ENCODE measurements at regions not wholly inside any gene's neighbourhood (a gene's known extent, or its start where the extent isn't known, plus 50 kb on each side); places are given as distances from the start of the nearest gene placed in this dataset.
"Not testable (repeated sequence)": the region's sequence is repeated elsewhere in the genome, so short reads cannot be mapped to it uniquely, and the experiment has no call there.

GRCh38 chr4:152193059-152193458, 342.8 kb downstream of the FBXW7 start:
- DNase-seq (ENCODE audit: low spot score): no peak

DNA sequence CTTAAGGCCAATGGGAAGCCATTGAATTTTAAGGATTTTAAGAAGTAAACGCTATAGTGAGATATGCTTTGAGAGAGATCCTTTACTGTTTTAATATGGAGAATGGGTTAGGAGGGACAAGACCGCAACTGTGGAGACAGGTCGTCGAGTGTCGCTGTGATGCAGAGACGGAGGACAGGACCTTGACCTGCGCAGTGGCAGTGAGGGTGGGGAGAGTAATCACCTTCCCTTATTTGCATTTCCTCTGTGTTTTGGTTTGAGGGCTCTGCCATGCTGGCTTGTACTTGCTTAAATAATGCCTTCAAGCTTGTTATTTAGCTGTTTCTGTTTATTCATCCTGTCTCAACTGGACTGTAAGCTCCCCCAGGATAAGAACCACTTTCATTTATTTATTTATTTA, 345.0 kb downstream of the FBXW7 start:
- no peak for DNase-seq (ENCODE audit: low spot score)

DNA sequence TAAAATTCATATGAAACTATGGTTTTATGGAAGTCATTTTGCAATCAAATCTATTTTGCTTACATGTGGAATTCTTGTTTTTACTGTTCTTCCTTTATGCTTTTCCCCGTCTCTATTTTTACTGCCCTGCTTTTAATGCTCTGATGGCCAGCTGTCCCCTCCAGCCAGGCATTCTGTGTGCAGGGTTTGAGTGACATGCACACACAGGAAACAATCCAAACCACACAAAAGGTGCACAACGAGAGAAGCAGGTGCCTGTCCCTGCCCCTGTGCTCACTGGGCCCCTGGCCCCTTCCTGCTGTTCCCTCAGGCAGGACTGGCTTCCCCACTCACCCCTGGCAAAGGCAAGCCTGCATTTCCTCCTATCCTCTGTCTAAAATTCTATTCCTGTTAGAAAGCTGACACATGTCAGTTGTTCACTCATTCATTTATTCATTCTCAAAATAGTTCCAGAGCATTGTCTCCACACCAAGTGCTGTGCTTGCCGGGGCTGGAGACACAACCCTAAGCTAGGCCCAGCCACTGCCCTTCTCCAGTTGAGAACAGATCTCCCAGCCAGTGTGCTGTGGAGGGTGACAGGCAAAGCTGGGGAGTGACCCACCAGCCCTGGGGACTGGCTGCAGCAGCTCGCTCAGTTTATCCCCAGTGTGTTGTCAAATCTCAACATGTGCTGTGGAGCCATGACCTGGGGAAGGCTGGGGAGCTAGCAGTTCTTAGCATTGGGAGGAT, 346.3 kb downstream of the FBXW7 start:
- no peak for DNase-seq (ENCODE audit: low spot score)

DNA sequence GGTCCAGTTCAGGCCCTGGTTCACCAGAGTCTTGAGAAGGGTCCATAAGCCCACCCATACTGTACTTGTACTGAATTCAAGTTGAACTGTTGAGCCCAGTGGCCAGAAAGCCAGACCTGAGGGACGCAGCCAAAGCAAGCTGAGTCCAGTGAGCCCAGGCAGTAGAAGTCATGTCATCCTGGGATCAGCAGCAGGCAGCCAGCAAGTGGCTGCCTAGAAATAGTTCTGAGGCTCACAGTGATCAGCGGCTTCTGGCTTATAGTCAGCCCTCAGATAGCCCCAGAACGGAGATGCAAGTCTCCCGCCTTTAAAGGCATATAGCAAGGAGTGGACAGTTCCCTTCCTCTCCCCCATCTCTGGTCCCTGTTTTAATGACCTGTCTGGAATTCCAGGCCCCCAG, 347.1 kb downstream of the FBXW7 start:
- no peak for DNase-seq (ENCODE audit: low spot score)

DNA sequence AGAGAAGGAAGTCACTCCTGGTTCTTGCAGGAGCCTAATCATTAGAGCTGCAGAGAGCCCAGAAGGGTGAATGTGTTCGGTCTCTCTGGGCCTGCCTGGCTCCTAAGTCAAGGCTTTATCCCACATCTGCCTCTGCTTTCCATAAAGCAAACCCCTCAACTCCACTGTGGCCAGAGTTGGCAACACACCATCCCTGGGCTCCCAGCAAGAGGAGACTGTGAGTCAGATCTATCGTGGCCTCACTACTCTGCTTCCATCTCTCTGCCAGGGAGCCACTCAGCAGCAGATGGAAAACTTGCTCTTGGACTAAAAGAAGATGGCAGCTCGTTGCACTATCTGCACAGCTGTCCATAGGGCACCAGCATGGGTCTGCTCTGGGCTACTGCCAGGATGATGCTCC, 348.2 kb downstream of the FBXW7 start:
- DNase-seq (ENCODE audit: low spot score): no peak

DNA sequence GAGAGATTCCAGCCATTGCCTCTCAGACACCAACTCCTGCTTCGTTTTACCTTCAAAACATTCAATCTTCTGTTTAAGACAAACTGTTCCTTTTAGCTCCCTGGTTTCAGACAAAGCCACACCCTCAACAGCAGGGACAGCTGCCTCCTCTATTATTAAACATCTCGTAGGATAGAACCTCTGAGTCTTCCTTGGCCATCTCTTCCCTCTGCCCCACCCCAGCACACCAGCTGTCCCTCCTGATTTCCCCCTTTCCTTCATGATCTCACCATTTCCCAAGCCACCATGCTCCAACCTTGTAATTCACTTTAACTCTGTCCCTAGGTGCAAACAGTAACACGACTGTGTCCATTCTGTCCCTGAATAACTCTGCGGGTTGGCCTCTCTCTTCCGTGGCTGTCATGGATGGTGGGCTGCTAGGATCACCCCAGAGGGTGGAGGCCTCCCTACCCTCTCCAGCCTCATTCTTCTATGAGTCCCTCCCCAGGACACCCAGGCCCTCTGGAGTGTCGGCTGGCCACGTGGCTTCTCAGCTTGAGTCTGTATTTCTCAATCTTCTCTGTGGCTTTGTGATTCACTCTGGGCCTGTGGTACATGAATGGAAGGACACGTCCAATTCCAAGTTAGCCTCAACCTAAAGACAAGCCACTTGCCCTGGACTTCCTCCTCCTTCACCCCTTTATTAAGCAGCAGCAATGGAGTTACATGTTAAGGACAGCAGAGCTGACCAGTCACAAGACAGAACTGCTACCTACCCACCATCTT, 349.9 kb downstream of the FBXW7 start:
- no peak for DNase-seq (ENCODE audit: low spot score)

GRCh38 chr4:152181150-152181549, 354.7 kb downstream of the FBXW7 start:
- no peak for DNase-seq (ENCODE audit: low spot score)

DNA sequence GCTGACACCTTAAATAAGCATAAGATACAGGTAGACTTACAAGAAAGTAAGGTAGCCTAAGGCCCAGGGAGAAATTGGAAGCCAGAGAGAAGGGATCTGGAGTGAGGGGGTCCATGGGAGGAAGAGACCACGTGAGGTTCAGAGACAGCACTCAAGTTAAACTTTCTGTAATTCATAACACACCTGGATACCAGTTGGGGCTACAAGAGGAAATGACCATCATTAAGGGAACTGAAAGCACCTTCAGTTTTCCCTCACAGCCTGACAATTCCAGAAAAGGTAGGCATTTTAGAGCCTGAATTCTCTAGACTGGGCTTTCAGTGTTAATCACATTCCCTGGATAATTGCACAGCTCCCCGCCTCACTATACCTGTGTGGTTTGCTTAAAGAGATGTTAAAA, 355.5 kb downstream of the FBXW7 start:
- DNase-seq (ENCODE audit: low spot score): no peak

GRCh38 chr4:152177538-152177937, 358.4 kb downstream of the FBXW7 start:
- not testable (repeated sequence) for DNase-seq (ENCODE audit: low spot score)

- no peak for DNase-seq (ENCODE audit: low spot score)
Measured at GRCh38 chr4:152176627-152177214, 359.2 kb downstream of the FBXW7 start.

- no peak for DNase-seq (ENCODE audit: low spot score)
Measured at GRCh38 chr4:152175586-152175985, 360.3 kb downstream of the FBXW7 start.

GRCh38 chr4:152172146-152172545, 363.7 kb downstream of the FBXW7 start:
- DNase-seq (ENCODE audit: low spot score): peak; percentile 34

DNA sequence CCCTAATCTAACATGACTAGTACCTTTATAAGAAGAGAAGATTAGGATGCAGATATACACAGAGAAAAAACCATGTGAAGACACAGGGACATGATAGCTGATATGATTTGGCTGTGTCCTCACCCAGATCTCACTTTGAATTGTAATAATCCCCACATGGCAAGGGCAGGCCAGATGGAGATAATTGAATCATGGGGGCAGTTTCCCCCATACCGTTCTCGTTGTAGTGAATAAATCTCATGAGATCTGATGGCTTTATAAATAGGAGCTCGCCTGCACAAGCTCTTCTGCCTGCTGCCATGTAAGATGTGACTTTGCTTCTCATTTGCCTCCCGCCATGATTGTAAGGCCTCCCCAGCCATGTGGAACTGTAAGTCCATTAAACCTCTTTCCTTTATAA, 364.3 kb downstream of the FBXW7 start:
- DNase-seq (ENCODE audit: low spot score): no peak

GRCh38 chr4:152169683-152170082, 366.2 kb downstream of the FBXW7 start:
- no peak for DNase-seq (ENCODE audit: low spot score)

DNA sequence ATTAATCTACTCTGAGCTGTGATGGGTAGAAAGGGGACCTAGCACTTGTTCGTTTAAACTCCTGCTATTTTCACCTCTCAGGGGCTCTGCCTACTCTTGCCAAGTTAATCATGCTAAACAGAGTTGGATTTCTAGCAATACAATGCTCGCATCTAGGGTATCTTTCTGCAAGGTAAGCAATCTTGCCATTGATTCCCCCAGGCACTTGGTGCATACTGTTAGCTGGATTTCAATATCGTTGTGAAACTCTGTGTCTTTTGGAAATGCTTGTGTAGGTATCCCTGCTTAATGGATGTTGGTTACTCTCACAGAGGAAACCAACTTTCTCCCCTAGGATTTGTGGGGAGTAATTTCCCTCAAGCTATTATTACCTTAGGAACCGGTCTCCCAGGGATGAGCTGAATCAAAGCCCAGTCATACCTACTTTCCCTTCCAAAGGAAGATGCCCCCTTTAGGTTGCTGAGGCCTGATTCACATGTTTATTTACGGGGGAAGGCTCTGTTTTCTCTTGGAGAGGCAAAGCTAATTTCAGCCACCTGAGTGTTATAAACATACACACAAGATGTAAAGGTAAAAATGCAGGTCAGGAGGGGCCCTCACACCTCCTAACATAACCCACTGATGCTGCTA, 366.8 kb downstream of the FBXW7 start:
- no peak for DNase-seq (ENCODE audit: low spot score)

DNA sequence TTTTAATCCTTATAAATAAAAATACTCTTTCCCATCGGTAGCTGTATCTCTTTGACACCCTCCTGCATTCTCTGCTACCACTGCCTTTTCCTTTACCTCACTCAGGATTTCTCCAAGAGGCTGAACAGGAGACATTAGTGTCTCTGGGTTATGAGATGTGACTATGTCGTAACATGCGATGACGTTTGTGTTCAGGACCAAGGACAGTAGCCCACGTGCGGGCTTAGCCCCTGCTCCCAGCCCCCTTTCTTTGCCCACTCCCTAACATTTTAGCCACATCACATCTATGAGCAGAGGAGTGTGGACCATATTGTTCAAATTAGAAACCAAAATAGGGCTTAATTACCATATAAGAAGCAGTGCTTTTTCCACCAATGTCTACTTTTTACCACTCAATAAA, 369.3 kb downstream of the FBXW7 start:
- DNase-seq (ENCODE audit: low spot score): no peak

- no peak for DNase-seq (ENCODE audit: low spot score)
Measured at GRCh38 chr4:152165846-152166245, 370.0 kb downstream of the FBXW7 start.

DNA sequence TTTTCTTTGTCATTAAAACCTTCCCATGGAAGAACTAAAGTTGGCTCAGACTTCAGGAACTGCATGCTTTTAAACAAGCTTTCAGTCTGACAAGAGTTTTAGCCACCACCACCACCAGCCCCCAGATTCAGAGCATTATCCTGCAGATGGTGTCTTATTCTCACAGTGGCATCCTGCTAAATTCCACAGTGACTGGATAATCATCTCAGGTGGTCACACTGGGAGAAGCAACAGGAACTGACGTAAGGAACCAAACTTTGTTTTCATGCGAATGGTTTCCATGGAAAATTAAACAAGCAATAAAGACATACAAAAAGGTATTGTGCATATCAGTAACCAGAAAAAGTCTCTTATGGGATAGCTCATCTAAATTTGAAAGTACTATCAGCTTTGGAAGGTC, 370.7 kb downstream of the FBXW7 start:
- no peak for DNase-seq (ENCODE audit: low spot score)

- no peak for DNase-seq (ENCODE audit: low spot score)
Measured at GRCh38 chr4:152164561-152164960, 371.3 kb downstream of the FBXW7 start.

DNA sequence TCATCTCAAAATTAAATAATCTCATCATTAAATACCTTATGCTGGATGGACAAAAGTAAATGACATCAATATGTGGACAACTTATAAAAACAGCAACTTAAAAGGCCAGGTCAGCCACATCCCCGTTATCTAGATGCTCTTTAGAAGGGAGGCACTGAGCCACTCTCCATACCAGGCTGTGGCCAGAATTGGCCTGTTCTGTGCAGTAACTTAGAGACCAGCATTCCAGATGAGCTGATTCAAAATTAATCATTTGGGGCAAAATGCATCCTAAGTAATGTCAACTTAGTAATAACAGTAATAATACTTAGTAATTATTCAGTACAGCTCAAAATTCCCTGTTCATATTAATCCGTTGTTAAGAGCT, 373.6 kb downstream of the FBXW7 start:
- no peak for DNase-seq (ENCODE audit: low spot score)

DNA sequence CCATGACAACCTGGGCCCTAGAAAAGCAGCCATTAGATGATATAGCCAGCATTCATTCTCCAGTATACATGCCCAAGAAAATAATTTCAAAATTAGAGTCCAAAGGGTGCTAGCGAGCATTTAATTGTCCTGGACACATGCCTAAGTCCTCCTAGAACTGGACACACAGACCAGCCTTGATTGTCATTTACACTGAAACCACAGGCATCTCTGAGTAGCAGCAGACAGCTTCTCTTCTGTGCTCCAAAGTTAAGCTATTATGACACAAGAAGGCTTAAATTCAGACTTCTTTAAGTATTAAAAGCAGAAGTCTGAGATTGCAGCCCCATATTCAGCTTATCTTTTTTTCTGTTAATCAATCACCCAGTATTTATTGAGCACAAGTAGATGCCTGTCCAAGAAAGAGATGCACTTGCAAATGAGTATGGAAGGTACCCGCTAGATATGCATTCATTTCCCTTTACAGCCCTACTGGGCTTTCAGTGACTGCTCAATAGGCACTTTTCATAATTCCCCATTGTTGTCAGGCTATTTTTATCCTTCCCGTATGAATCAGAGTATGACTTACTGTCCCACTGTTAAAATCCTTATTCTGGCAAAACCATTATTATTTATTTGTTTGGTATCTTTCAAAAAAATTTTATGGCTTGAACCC, 374.1 kb downstream of the FBXW7 start:
- DNase-seq (ENCODE audit: low spot score): peak; percentile 27

GRCh38 chr4:152160225-152160800, 375.6 kb downstream of the FBXW7 start:
- DNase-seq (ENCODE audit: low spot score): no peak
